ENCODE measurements at regions not wholly inside any gene's neighbourhood (a gene's known extent, or its start where the extent isn't known, plus 50 kb on each side); places are given as distances from the start of the nearest gene placed in this dataset.

GRCh38 chr14:89537911-89538310 is 120.9 kb upstream of the FOXN3 start:
- TF ChIP-seq POLR2AphosphoS5 (IDR thresholded peaks at IDR 0.05; ENCODE audit: low read depth, low read length) = no peak
- TF ChIP-seq TAF1 (IDR thresholded peaks at IDR 0.05; ENCODE audit: borderline replicate concordance, insufficient read depth, low read length) = no peak
